ENCODE measurements at regions not wholly inside any gene's neighbourhood (a gene's known extent, or its start where the extent isn't known, plus 50 kb on each side); places are given as distances from the start of the nearest gene placed in this dataset.

DNA sequence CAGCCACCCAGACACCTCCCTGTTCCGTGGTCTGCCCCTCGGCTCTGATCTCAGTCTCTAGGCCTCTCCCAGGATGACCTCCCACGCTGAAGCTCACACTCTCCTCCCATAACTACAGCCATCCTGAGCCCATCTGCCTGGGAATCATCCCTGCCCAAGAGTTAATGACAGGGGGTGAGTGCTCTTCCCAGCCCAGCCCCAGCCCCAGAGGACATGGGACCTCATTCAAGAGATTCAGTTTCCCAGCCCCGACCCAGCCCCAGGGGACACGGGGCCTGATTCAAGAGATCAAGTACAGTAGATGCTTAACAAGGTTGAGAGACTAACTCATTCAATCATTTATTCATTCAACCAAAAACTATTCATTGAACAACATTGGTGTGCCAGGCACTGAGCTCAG, 272.0 kb downstream of the XXYLT1 start:
- TF ChIP-seq, protein P1, sequence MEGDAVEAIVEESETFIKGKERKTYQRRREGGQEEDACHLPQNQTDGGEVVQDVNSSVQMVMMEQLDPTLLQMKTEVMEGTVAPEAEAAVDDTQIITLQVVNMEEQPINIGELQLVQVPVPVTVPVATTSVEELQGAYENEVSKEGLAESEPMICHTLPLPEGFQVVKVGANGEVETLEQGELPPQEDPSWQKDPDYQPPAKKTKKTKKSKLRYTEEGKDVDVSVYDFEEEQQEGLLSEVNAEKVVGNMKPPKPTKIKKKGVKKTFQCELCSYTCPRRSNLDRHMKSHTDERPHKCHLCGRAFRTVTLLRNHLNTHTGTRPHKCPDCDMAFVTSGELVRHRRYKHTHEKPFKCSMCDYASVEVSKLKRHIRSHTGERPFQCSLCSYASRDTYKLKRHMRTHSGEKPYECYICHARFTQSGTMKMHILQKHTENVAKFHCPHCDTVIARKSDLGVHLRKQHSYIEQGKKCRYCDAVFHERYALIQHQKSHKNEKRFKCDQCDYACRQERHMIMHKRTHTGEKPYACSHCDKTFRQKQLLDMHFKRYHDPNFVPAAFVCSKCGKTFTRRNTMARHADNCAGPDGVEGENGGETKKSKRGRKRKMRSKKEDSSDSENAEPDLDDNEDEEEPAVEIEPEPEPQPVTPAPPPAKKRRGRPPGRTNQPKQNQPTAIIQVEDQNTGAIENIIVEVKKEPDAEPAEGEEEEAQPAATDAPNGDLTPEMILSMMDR (IDR thresholded peaks at IDR 0.05; ENCODE audit: control insufficient read depth, insufficient read depth, low read depth, low read length, missing control alignments) = no peak

DNA sequence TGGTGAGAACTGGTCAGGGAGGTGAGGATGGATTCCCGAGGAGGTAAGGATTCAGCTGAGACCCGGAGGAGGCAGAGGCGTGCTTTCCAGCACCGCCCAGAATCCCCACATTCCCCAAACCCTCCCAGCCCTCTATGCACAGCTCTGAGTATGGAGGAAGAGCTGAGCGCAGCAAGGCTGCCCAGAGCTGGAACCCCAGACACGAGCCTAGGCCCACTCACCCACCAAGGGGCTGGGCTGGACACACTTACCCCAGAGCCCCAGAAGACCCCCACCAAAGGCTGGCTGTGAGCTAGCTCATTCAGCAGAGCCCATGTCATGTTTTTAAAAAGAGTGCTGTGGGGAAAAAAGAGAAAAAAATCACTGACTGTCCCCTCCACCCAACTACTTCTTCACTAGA, 271.5 kb downstream of the XXYLT1 start:
- H3K4me3 ChIP-seq (ENCODE audit: control insufficient read depth, low read depth, low read length) = no peak overlapping the region
- DNase-seq (ENCODE audit: low read depth) = no peak
- TF ChIP-seq, protein P1 (IDR thresholded peaks at IDR 0.05; ENCODE audit: control insufficient read depth, insufficient read depth, low read depth, low read length, missing control alignments) = no peak

More for the DNA sequence above, 272.0 kb downstream of the XXYLT1 start:
- DNase-seq (ENCODE audit: low read depth) = no peak
- no peak overlapping the region for H3K4me3 ChIP-seq (ENCODE audit: control insufficient read depth, low read depth, low read length)

DNA sequence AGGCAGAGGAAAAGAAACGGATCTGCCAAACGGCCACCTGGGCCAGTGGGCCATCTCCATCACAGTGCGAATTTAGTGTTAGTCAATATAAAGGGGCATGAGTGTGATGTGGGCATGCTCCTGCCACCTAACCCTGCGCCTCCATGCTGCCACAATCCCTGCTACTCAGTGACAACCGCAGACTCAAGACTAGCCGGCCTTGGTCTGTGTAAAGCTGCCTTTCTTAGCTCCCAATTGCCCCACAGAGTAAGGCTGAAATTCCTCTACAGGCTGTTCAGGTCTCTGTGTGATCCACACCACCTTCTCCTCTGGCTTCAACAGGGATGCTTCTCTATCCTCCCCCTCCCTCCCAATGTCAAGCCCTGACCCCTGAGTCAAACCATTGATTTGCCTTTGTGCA, 269.7 kb downstream of the XXYLT1 start:
- no peak overlapping the region for H3K4me3 ChIP-seq (ENCODE audit: control insufficient read depth, low read depth, low read length)
- TF ChIP-seq, protein P1 (IDR thresholded peaks at IDR 0.05; ENCODE audit: control insufficient read depth, insufficient read depth, low read depth, low read length, missing control alignments) = no peak
- no peak for DNase-seq (ENCODE audit: low read depth)

DNA sequence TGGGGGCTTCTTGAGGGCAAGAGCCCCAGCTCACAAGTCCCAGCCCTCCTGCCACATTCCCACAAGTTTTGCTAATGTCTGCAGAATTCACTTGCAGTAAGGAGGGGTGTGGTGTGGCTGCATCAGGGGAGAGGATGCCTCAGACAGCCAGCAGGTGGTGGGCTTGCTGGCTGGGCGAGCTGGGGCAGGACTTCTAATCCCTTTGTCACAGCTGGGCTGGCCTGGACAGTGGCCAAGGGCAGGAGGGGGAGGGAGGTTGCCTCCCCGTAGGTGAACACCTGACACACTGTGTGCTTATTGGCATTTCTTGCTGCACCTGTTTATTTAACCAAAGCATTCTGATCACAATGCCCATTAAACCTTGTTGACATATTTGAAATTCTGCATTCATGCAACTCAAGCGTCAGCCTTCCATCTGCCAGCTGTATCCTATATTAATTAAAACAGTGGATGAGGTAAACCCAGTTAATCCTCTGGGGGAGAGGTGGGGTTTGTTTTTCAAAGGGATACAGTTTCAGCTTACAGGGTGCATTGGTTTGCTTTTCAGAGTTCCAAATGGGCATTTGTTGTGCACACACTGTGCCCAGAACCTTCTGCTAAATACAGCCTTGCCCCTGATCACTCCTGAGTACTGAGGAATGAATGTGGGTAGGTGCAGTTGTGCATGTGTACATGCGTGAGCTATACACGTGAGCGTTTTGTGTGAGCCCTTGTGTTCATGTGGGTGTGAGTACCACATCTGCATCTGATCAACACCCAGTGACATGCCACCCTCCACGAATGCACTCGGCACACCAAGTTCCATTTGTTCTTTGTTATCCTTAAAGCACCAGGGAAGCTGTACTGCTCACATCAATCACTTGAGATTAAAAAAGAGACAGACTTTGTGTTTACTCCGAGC, 268.7 kb downstream of the XXYLT1 start:
- no peak overlapping the region for H3K4me3 ChIP-seq (ENCODE audit: control insufficient read depth, low read depth, low read length)

DNA sequence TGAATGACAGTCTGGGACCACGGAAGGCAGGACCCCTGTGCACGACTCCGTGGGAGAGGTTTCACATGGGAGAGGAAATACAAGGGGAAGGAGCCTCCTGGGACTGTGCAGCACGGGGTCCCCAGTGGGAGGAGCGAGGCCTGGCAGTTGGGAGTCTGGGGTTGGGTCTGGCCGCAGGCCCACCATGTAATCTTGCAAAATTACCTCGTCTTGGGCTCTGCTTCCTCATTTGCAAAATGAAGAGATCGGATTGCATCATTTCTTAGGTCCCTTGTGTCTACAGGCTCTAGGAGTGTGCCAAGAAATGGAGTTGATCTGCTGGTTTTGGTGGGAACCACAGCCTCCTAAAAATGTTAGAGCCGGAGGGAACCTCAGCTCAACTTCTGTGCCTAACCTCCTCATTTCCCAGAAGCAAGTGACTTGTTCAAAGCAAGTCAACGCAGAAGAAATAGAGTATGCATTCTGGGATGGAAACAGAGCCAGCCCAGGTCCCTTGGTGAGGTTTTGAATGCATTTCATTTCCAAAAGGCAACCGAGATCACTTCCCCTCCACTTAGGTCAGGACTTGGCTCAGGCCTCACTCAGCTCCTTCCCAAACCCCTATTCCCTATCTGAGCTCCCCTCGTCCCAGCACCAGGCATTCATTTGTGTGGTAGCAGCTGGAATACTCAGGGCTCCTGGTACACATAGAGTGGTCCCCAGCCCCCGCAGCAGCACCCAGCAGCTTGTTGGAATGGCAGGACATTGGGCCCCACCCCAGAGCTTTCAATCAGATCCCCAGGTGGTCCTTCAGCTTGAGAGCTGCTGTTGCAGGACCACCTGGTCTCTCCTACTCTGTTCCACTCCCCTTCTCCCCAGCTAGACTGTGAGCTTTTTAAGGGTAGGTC, 267.7 kb downstream of the XXYLT1 start:
- no peak for DNase-seq (ENCODE audit: low read depth)
- no peak overlapping the region for H3K4me3 ChIP-seq (ENCODE audit: control insufficient read depth, low read depth, low read length)
- TF ChIP-seq, protein P1 (IDR thresholded peaks at IDR 0.05; ENCODE audit: control insufficient read depth, insufficient read depth, low read depth, low read length, missing control alignments) = no peak

More for the DNA sequence above, 268.7 kb downstream of the XXYLT1 start:
- TF ChIP-seq, protein P1 (IDR thresholded peaks at IDR 0.05; ENCODE audit: control insufficient read depth, insufficient read depth, low read depth, low read length, missing control alignments) = peak; percentile 51
- no peak for DNase-seq (ENCODE audit: low read depth)

DNA sequence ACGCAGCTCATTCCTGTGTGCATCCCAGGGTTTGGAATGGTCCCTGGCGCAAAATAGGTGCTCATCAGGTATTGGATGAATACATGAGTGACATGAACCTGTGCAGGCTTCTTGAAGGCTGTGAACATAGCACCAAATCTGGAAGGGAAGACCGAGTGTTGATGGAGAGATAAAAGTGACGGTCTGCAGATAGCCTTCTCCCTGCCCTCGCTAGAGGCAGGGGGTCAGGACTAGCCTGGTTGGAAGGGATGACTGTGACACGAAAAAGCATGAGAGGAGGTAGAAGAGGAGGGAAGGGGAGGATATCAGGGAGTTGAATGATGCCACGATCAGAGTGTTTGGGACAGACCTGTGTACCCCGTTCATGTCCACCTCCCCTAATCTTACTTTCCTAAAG, 267.1 kb downstream of the XXYLT1 start:
- TF ChIP-seq, protein P1 (IDR thresholded peaks at IDR 0.05; ENCODE audit: control insufficient read depth, insufficient read depth, low read depth, low read length, missing control alignments) = no peak

More for the DNA sequence above, 267.1 kb downstream of the XXYLT1 start:
- DNase-seq (ENCODE audit: low read depth) = no peak
- no peak overlapping the region for H3K4me3 ChIP-seq (ENCODE audit: control insufficient read depth, low read depth, low read length)

Data from AG09309 (cell line).